Ammon's horn (tissue), 1 donor: ENCODE measurements at regions not wholly inside any gene's neighbourhood (a gene's known extent, or its start where the extent isn't known, plus 50 kb on each side); places are given as distances from the start of the nearest gene placed in this dataset.
A peak's percentile ranks its signal among the peaks of the same experiment; 100 is the strongest.

Experiments used
- DNase-seq: peaks from one replicate; pipeline ENCODE4 v3.0.0-alpha.2; 2016; ENCODE audit warnings: low spot score

GRCh38 chr11:107140983-107141382 is 122.7 kb upstream of the GUCY1A2 start:
- DNase-seq = peak; percentile 4

- DNase-seq = peak; percentile 3
Measured at GRCh38 chr11:107139396-107139795, 121.1 kb upstream of the GUCY1A2 start.

- DNase-seq = no peak
Measured at GRCh38 chr11:107136892-107137291, 118.6 kb upstream of the GUCY1A2 start.

GRCh38 chr11:107131756-107132155 is 113.5 kb upstream of the GUCY1A2 start:
- no peak for DNase-seq

GRCh38 chr11:107123022-107123421 is 104.7 kb upstream of the GUCY1A2 start:
- no peak for DNase-seq

GRCh38 chr11:107118025-107118720 is 99.9 kb upstream of the GUCY1A2 start:
- no peak for DNase-seq

GRCh38 chr11:107116358-107116757 is 98.1 kb upstream of the GUCY1A2 start:
- DNase-seq = no peak

GRCh38 chr11:107102692-107103477 is 84.6 kb upstream of the GUCY1A2 start:
- peak; percentile 53 for DNase-seq

GRCh38 chr11:107092667-107093066 is 74.4 kb upstream of the GUCY1A2 start:
- DNase-seq = no peak

- DNase-seq = no peak
Measured at GRCh38 chr11:107078375-107078774, 60.1 kb upstream of the GUCY1A2 start.

GRCh38 chr11:107076832-107077231 is 58.6 kb upstream of the GUCY1A2 start:
- no peak for DNase-seq

GRCh38 chr11:107071129-107071528 is 52.9 kb upstream of the GUCY1A2 start:
- DNase-seq = no peak
